COR-L47 (cell line): ENCODE measurements at regions not wholly inside any gene's neighbourhood (a gene's known extent, or its start where the extent isn't known, plus 50 kb on each side); places are given as distances from the start of the nearest gene placed in this dataset.
"Not testable (repeated sequence)": the region's sequence is repeated elsewhere in the genome, so short reads cannot be mapped to it uniquely, and the experiment has no call there.

Experiments used
- DNase-seq: peaks from one replicate; lab custom pipeline; 2025; lab: John Stamatoyannopoulos, UW

- no peak for DNase-seq
Observed at GRCh38 chr21:27885296-27885711, 918.4 kb upstream of the ADAMTS5 start.

- DNase-seq, result not testable (repeated sequence)
Observed at GRCh38 chr21:27881331-27881730, 914.4 kb upstream of the ADAMTS5 start.

GRCh38 chr21:27872411-27872810 is 905.5 kb upstream of the ADAMTS5 start:
- not testable (repeated sequence) for DNase-seq

- not testable (repeated sequence) for DNase-seq
Observed at GRCh38 chr21:27870755-27871154, 903.9 kb upstream of the ADAMTS5 start.

GRCh38 chr21:27860314-27860955 is 893.5 kb upstream of the ADAMTS5 start:
- DNase-seq, result not testable (repeated sequence)

GRCh38 chr21:27858053-27858825 is 891.4 kb upstream of the ADAMTS5 start:
- not testable (repeated sequence) for DNase-seq

GRCh38 chr21:27856988-27857387 is 890.1 kb upstream of the ADAMTS5 start:
- DNase-seq, result not testable (repeated sequence)

GRCh38 chr21:27841084-27841672 is 874.3 kb upstream of the ADAMTS5 start:
- no peak for DNase-seq

GRCh38 chr21:27840262-27840661 is 873.4 kb upstream of the ADAMTS5 start:
- no peak for DNase-seq

GRCh38 chr21:27839512-27840115 is 872.7 kb upstream of the ADAMTS5 start:
- no peak for DNase-seq

GRCh38 chr21:27838573-27838972 is 871.7 kb upstream of the ADAMTS5 start:
- DNase-seq, result no peak

- no peak for DNase-seq
Observed at GRCh38 chr21:27837936-27838335, 871.0 kb upstream of the ADAMTS5 start.

GRCh38 chr21:27833298-27833697 is 866.4 kb upstream of the ADAMTS5 start:
- no peak for DNase-seq

GRCh38 chr21:27831816-27832569 is 865.1 kb upstream of the ADAMTS5 start:
- DNase-seq, result no peak

- no peak for DNase-seq
Observed at GRCh38 chr21:27831177-27831576, 864.3 kb upstream of the ADAMTS5 start.

- DNase-seq, result no peak
Observed at GRCh38 chr21:27827972-27828371, 861.1 kb upstream of the ADAMTS5 start.

- no peak for DNase-seq
Observed at GRCh38 chr21:27825035-27825434, 858.1 kb upstream of the ADAMTS5 start.

- DNase-seq, result no peak
Observed at GRCh38 chr21:27823652-27824201, 856.8 kb upstream of the ADAMTS5 start.

- DNase-seq, result no peak
Observed at GRCh38 chr21:27820342-27820741, 853.5 kb upstream of the ADAMTS5 start.

GRCh38 chr21:27819299-27819698 is 852.4 kb upstream of the ADAMTS5 start:
- no peak for DNase-seq

GRCh38 chr21:27818847-27819246 is 852.0 kb upstream of the ADAMTS5 start:
- DNase-seq, result no peak
